ENCODE measurements at regions not wholly inside any gene's neighbourhood (a gene's known extent, or its start where the extent isn't known, plus 50 kb on each side); places are given as distances from the start of the nearest gene placed in this dataset.

- H3K14ac ChIP-seq (ENCODE audit: low read length), result no peak overlapping the region
- no peak overlapping the region for H4K91ac ChIP-seq (ENCODE audit: low read depth, low read length)
- no peak for DNase-seq
- no peak overlapping the region for H2AK5ac ChIP-seq (ENCODE audit: low read length)
- H3K4me2 ChIP-seq (ENCODE audit: low read length), result no peak overlapping the region
- H3K4me1 ChIP-seq (ENCODE audit: control insufficient read depth in 1 of 2, insufficient read depth in 2 of 2, low read length in 2 of 2), result no peaks in the 10 kb centered on the region
- no peak overlapping the region for H2BK120ac ChIP-seq (ENCODE audit: insufficient read depth, low read length, poor library complexity)
- H3K27ac ChIP-seq (ENCODE audit: low read depth, low read length), result no peak overlapping the region
- no peak overlapping the region for H2AFZ ChIP-seq (ENCODE audit: insufficient read depth, low read length, poor library complexity)
- no peak overlapping the region for H4K12ac ChIP-seq (ENCODE audit: low read depth, low read length)
- no peaks in the 10 kb centered on the region for H3K79me1 ChIP-seq (ENCODE audit: low read length)
- no peak overlapping the region for H2BK5ac ChIP-seq (ENCODE audit: low read depth, low read length, poor library complexity)
- no peak overlapping the region for H2BK12ac ChIP-seq (ENCODE audit: low read length)
- no peak overlapping the region for H3K18ac ChIP-seq (ENCODE audit: low read length)
- no peak overlapping the region for H3K4ac ChIP-seq (ENCODE audit: low read depth, low read length)
- no peaks in the 10 kb centered on the region for H3K36me3 ChIP-seq (ENCODE audit: control insufficient read depth in 1 of 2, insufficient read depth in 2 of 2, low read length in 2 of 2)
- no peak overlapping the region for H4K8ac ChIP-seq (ENCODE audit: low read depth, low read length)
- no peaks in the 10 kb centered on the region for H3K27me3 ChIP-seq (ENCODE audit: insufficient read depth, low read length)
- no peak overlapping the region for H3K9ac ChIP-seq (ENCODE audit: low read length)
- H3K4me3 ChIP-seq (ENCODE audit: low read depth, low read length), result no peak overlapping the region
- WGBS (ENCODE audit: extremely low coverage, insufficient coverage, insufficient read length), result no CpG with 5 or more reads among the region's 4 CpGs
- peaks cover 1% of the 10 kb centered on the region for H3K9me3 ChIP-seq (ENCODE audit: insufficient read depth, low read depth, low read length)
- no peaks in the 10 kb centered on the region for H3K79me2 ChIP-seq (ENCODE audit: control insufficient read depth, insufficient read depth, low read length, poor library complexity)
- no peak overlapping the region for H3K23ac ChIP-seq (ENCODE audit: low read length)
Measured at GRCh38 chr4:18816228-18816895, 794.8 kb upstream of the LCORL start.

GRCh38 chr4:18815779-18816173 lies 794.2 kb upstream of the LCORL start:
- H4K8ac ChIP-seq (ENCODE audit: low read depth, low read length), result no peak overlapping the region
- no peak overlapping the region for H2AFZ ChIP-seq (ENCODE audit: insufficient read depth, low read length, poor library complexity)
- no peaks in the 10 kb centered on the region for H3K36me3 ChIP-seq (ENCODE audit: control insufficient read depth in 1 of 2, insufficient read depth in 2 of 2, low read length in 2 of 2)
- H4K91ac ChIP-seq (ENCODE audit: low read depth, low read length), result no peak overlapping the region
- no peak overlapping the region for H3K4me2 ChIP-seq (ENCODE audit: low read length)
- no peak overlapping the region for H3K9ac ChIP-seq (ENCODE audit: low read length)
- peaks cover 1% of the 10 kb centered on the region for H3K9me3 ChIP-seq (ENCODE audit: insufficient read depth, low read depth, low read length)
- no peaks in the 10 kb centered on the region for H3K79me1 ChIP-seq (ENCODE audit: low read length)
- WGBS (ENCODE audit: extremely low coverage, insufficient coverage, insufficient read length), result no CpG with 5 or more reads among the region's 3 CpGs
- H3K79me2 ChIP-seq (ENCODE audit: control insufficient read depth, insufficient read depth, low read length, poor library complexity), result no peaks in the 10 kb centered on the region
- H3K27ac ChIP-seq (ENCODE audit: low read depth, low read length), result no peak overlapping the region
- no peak overlapping the region for H4K12ac ChIP-seq (ENCODE audit: low read depth, low read length)
- no peak overlapping the region for H2BK120ac ChIP-seq (ENCODE audit: insufficient read depth, low read length, poor library complexity)
- no peaks in the 10 kb centered on the region for H3K27me3 ChIP-seq (ENCODE audit: insufficient read depth, low read length)
- H2BK5ac ChIP-seq (ENCODE audit: low read depth, low read length, poor library complexity), result no peak overlapping the region
- H3K14ac ChIP-seq (ENCODE audit: low read length), result no peak overlapping the region
- H2AK5ac ChIP-seq (ENCODE audit: low read length), result no peak overlapping the region
- no peaks in the 10 kb centered on the region for H3K4me1 ChIP-seq (ENCODE audit: control insufficient read depth in 1 of 2, insufficient read depth in 2 of 2, low read length in 2 of 2)
- H3K4ac ChIP-seq (ENCODE audit: low read depth, low read length), result no peak overlapping the region
- H3K18ac ChIP-seq (ENCODE audit: low read length), result no peak overlapping the region
- no peak overlapping the region for H3K4me3 ChIP-seq (ENCODE audit: low read depth, low read length)
- no peak overlapping the region for H2BK12ac ChIP-seq (ENCODE audit: low read length)
- no peak for DNase-seq
- no peak overlapping the region for H3K23ac ChIP-seq (ENCODE audit: low read length)

GRCh38 chr4:18815081-18815778 lies 793.7 kb upstream of the LCORL start:
- H2BK12ac ChIP-seq (ENCODE audit: low read length), result no peak overlapping the region

DNA sequence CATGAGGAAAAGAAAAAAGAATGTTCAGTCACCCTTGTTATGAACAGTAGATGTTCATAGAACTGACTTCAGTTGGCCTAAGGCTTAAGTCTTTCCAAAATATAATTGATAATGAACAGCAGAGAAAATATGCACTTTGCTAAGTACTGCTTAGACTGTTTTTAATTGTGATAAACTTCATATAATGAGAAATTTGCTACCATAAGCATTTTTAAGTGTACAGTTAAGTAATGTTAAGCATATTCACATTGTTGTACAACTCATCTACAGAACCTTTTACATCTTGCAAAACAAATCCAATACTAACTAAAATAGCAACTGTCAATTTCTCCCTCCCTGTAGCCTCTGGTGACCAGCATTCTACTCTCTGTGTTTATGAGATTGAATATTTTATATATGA lies 792.2 kb upstream of the LCORL start:
- no peak overlapping the region for H3K18ac ChIP-seq (ENCODE audit: low read length)
- H3K36me3 ChIP-seq (ENCODE audit: control insufficient read depth in 1 of 2, insufficient read depth in 2 of 2, low read length in 2 of 2), result no peaks in the 10 kb centered on the region
- no peak overlapping the region for H2AK5ac ChIP-seq (ENCODE audit: low read length)
- no peak overlapping the region for H2BK5ac ChIP-seq (ENCODE audit: low read depth, low read length, poor library complexity)
- H2AFZ ChIP-seq (ENCODE audit: insufficient read depth, low read length, poor library complexity), result no peak overlapping the region
- no peak overlapping the region for H3K23ac ChIP-seq (ENCODE audit: low read length)
- H3K9me3 ChIP-seq (ENCODE audit: insufficient read depth, low read depth, low read length), result peaks cover 1% of the 10 kb centered on the region
- H4K12ac ChIP-seq (ENCODE audit: low read depth, low read length), result no peak overlapping the region
- no peaks in the 10 kb centered on the region for H3K79me2 ChIP-seq (ENCODE audit: control insufficient read depth, insufficient read depth, low read length, poor library complexity)
- no peak overlapping the region for H3K9ac ChIP-seq (ENCODE audit: low read length)
- no peaks in the 10 kb centered on the region for H3K79me1 ChIP-seq (ENCODE audit: low read length)
- H4K8ac ChIP-seq (ENCODE audit: low read depth, low read length), result no peak overlapping the region
- no peak overlapping the region for H3K27ac ChIP-seq (ENCODE audit: low read depth, low read length)
- DNase-seq, result no peak
- H3K4me3 ChIP-seq (ENCODE audit: low read depth, low read length), result no peak overlapping the region
- no peak overlapping the region for H3K4ac ChIP-seq (ENCODE audit: low read depth, low read length)
- H2BK12ac ChIP-seq (ENCODE audit: low read length), result no peak overlapping the region
- no peak overlapping the region for H2BK120ac ChIP-seq (ENCODE audit: insufficient read depth, low read length, poor library complexity)
- H3K27me3 ChIP-seq (ENCODE audit: insufficient read depth, low read length), result no peaks in the 10 kb centered on the region
- no peaks in the 10 kb centered on the region for H3K4me1 ChIP-seq (ENCODE audit: control insufficient read depth in 1 of 2, insufficient read depth in 2 of 2, low read length in 2 of 2)
- no peak overlapping the region for H4K91ac ChIP-seq (ENCODE audit: low read depth, low read length)
- H3K4me2 ChIP-seq (ENCODE audit: low read length), result no peak overlapping the region
- no peak overlapping the region for H3K14ac ChIP-seq (ENCODE audit: low read length)

More at GRCh38 chr4:18815081-18815778, 793.7 kb upstream of the LCORL start:
- no peak overlapping the region for H2BK120ac ChIP-seq (ENCODE audit: insufficient read depth, low read length, poor library complexity)
- H3K79me2 ChIP-seq (ENCODE audit: control insufficient read depth, insufficient read depth, low read length, poor library complexity), result no peaks in the 10 kb centered on the region
- no CpG with 5 or more reads among the region's 3 CpGs for WGBS (ENCODE audit: extremely low coverage, insufficient coverage, insufficient read length)
- H4K91ac ChIP-seq (ENCODE audit: low read depth, low read length), result no peak overlapping the region
- H3K18ac ChIP-seq (ENCODE audit: low read length), result no peak overlapping the region
- no peak overlapping the region for H3K27ac ChIP-seq (ENCODE audit: low read depth, low read length)
- H3K9me3 ChIP-seq (ENCODE audit: insufficient read depth, low read depth, low read length), result peaks cover 1% of the 10 kb centered on the region
- H3K36me3 ChIP-seq (ENCODE audit: control insufficient read depth in 1 of 2, insufficient read depth in 2 of 2, low read length in 2 of 2), result no peaks in the 10 kb centered on the region
- H3K4me3 ChIP-seq (ENCODE audit: low read depth, low read length), result no peak overlapping the region
- no peak overlapping the region for H2BK5ac ChIP-seq (ENCODE audit: low read depth, low read length, poor library complexity)
- H3K9ac ChIP-seq (ENCODE audit: low read length), result no peak overlapping the region
- H3K14ac ChIP-seq (ENCODE audit: low read length), result no peak overlapping the region
- H4K8ac ChIP-seq (ENCODE audit: low read depth, low read length), result no peak overlapping the region
- no peak overlapping the region for H4K12ac ChIP-seq (ENCODE audit: low read depth, low read length)
- no peak overlapping the region for H3K4me2 ChIP-seq (ENCODE audit: low read length)
- no peak overlapping the region for H3K23ac ChIP-seq (ENCODE audit: low read length)
- DNase-seq, result no peak
- H2AFZ ChIP-seq (ENCODE audit: insufficient read depth, low read length, poor library complexity), result no peak overlapping the region
- no peaks in the 10 kb centered on the region for H3K27me3 ChIP-seq (ENCODE audit: insufficient read depth, low read length)
- no peak overlapping the region for H2AK5ac ChIP-seq (ENCODE audit: low read length)
- H3K4ac ChIP-seq (ENCODE audit: low read depth, low read length), result no peak overlapping the region
- no peaks in the 10 kb centered on the region for H3K79me1 ChIP-seq (ENCODE audit: low read length)
- H3K4me1 ChIP-seq (ENCODE audit: control insufficient read depth in 1 of 2, insufficient read depth in 2 of 2, low read length in 2 of 2), result no peaks in the 10 kb centered on the region
